Coronary artery (tissue), 2 donors: ENCODE measurements at regions not wholly inside any gene's neighbourhood (a gene's known extent, or its start where the extent isn't known, plus 50 kb on each side); places are given as distances from the start of the nearest gene placed in this dataset.

Source experiments
- DNase-seq: peaks from one replicate; pipeline ENCODE4 v3.0.0-alpha.2; 2017; ENCODE audit warnings: low spot score
- H3K27ac ChIP-seq, 2 donors: fragments of 200-600 bp; sonication (generic); one replicate each; pipeline ENCODE4 v1.5.1; 2016 to 2019
- H3K4me3 ChIP-seq: fragments of 200-600 bp; sonication (generic); 2 replicates; pipeline ENCODE4 v1.5.1; 2016; ENCODE audit warnings: mild to moderate bottlenecking, moderate library complexity
- CTCF ChIP-seq: fragments of 200-600 bp; sonication (generic); IDR thresholded peaks from one replicate; pipeline ENCODE4 v1.5.1; 2019; ENCODE audit warnings: antibody characterized with exemption

- no peak for TF ChIP-seq CTCF
- DNase-seq = no peak
- Histone ChIP-seq H3K4me3 (no peak overlapping the region), H3K27ac (no peak overlapping the region)
Observed at GRCh38 chr9:82581516-82581915, 481.4 kb downstream of the RASEF start.

- DNase-seq = no peak
- Histone ChIP-seq H3K27ac (no peak overlapping the region), H3K4me3 (no peak overlapping the region)
- TF ChIP-seq CTCF = no peak
Observed at GRCh38 chr9:82581935-82582334, 481.0 kb downstream of the RASEF start.

GRCh38 chr9:82582693-82583092 is 480.2 kb downstream of the RASEF start:
- TF ChIP-seq CTCF = no peak
- Histone ChIP-seq H3K27ac (no peak overlapping the region), H3K4me3 (no peak overlapping the region)
- DNase-seq = no peak

GRCh38 chr9:82583524-82583923 is 479.4 kb downstream of the RASEF start:
- Histone ChIP-seq H3K27ac (no peak overlapping the region), H3K4me3 (no peak overlapping the region)
- TF ChIP-seq CTCF = no peak
- no peak for DNase-seq

GRCh38 chr9:82584349-82584863 is 478.5 kb downstream of the RASEF start:
- Histone ChIP-seq H3K27ac (no peak overlapping the region), H3K4me3 (no peak overlapping the region)
- TF ChIP-seq CTCF = no peak
- DNase-seq = no peak

GRCh38 chr9:82586918-82587356 is 476.0 kb downstream of the RASEF start:
- no peak for DNase-seq
- no peak overlapping the region for H3K4me3 ChIP-seq
- no peak for TF ChIP-seq CTCF
- no peak overlapping the region for H3K27ac ChIP-seq

GRCh38 chr9:82588301-82589180 is 474.4 kb downstream of the RASEF start:
- TF ChIP-seq CTCF = no peak
- DNase-seq = no peak
- Histone ChIP-seq H3K4me3 (no peak overlapping the region), H3K27ac (no peak overlapping the region)
